HFFc6 (cell line): ENCODE measurements at regions not wholly inside any gene's neighbourhood (a gene's known extent, or its start where the extent isn't known, plus 50 kb on each side); places are given as distances from the start of the nearest gene placed in this dataset.
A peak's percentile ranks its signal among the peaks of the same experiment; 100 is the strongest.

Experiments
- DNase-seq: peaks from one replicate; pipeline ENCODE4 v3.0.0-alpha.2; 2018
- H3K27ac Mint-ChIP-seq: 2 replicates; pipeline ENCODE4 v1.8.0; 2020; ENCODE audit warnings: mild to moderate bottlenecking, mixed read lengths
- H3K27me3 Mint-ChIP-seq: 2 replicates; pipeline ENCODE4 v1.8.0; 2021; ENCODE audit warnings: mild to moderate bottlenecking, moderate library complexity, mixed read lengths; ENCODE audit not compliant: insufficient read depth
- H3K36me3 Mint-ChIP-seq: 2 replicates; pipeline ENCODE4 v1.8.0; 2021; ENCODE audit warnings: low read depth, mixed read lengths
- H3K4me1 Mint-ChIP-seq: 2 replicates; pipeline ENCODE4 v1.8.0; 2020; ENCODE audit warnings: low read depth, mixed read lengths
- H3K4me3 Mint-ChIP-seq: 2 replicates; pipeline ENCODE4 v1.8.0; 2020; ENCODE audit warnings: mild to moderate bottlenecking, moderate library complexity, mixed read lengths
- H3K9me3 Mint-ChIP-seq: 2 replicates; pipeline ENCODE4 v1.8.0; 2020; ENCODE audit warnings: mild to moderate bottlenecking, mixed read lengths
- TF ChIP-seq, protein P1 (sequence below): fragments of 200-600 bp; sonication (generic); IDR thresholded peaks from 2 replicates; pipeline ENCODE4 v1.5.0; 2021; ENCODE audit warnings: antibody characterized with exemption, mild to moderate bottlenecking

DNA sequence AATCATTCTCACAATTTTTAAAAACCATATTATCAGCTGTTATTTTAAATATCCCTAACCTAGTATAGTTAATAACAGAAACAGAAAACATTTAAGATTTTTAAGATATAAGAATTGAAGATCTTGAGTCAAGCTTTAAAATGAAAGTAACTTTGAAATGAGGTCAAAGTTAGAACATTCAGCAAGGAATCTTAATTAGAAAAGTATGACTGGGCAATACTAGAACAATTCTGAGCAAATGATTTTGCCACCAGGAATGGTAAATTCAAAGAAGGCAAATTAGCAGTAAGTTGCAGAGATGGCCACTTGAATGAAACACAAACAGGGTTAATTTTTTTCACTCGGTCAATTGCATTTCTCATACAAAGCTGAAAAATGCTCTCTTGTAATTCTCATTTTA is 117.9 kb downstream of the NXNL2 start:
- TF ChIP-seq, protein P1, sequence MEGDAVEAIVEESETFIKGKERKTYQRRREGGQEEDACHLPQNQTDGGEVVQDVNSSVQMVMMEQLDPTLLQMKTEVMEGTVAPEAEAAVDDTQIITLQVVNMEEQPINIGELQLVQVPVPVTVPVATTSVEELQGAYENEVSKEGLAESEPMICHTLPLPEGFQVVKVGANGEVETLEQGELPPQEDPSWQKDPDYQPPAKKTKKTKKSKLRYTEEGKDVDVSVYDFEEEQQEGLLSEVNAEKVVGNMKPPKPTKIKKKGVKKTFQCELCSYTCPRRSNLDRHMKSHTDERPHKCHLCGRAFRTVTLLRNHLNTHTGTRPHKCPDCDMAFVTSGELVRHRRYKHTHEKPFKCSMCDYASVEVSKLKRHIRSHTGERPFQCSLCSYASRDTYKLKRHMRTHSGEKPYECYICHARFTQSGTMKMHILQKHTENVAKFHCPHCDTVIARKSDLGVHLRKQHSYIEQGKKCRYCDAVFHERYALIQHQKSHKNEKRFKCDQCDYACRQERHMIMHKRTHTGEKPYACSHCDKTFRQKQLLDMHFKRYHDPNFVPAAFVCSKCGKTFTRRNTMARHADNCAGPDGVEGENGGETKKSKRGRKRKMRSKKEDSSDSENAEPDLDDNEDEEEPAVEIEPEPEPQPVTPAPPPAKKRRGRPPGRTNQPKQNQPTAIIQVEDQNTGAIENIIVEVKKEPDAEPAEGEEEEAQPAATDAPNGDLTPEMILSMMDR = no peak
- peak; percentile 11 for DNase-seq
- Mint-ChIP-seq H3K4me3 (peak overlapping the region; percentile 86), H3K9me3 (no peaks in the 10 kb centered on the region), H3K36me3 (no peaks in the 10 kb centered on the region), H3K4me1 (peaks cover 66% of the 10 kb centered on the region), H3K27ac (peak overlapping the region; percentile 94), H3K27me3 (no peaks in the 10 kb centered on the region; the same call in 1 of the 2 replicates)

DNA sequence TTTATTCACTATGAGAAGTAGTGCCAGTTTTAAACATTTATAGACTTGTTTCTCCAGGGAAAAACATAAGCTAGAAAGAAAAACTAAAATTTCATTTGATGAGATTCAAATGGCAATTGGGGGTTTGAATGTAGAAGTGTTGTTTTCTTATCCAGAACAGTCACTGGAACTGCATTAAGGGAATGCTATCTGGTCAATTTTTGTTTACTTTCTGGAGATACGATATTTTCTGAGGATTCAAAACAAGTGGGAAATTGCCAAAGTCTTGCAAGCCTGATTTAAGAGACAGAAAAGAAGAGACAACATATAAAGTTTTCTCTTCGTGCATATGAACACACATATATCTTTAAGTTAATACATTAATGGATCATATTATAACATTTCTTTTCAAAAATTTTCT is 118.4 kb downstream of the NXNL2 start:
- peak overlapping the region; percentile 94 for H3K27ac Mint-ChIP-seq
- no peak for DNase-seq

GRCh38 chr9:88653911-88654310 is 118.9 kb downstream of the NXNL2 start:
- Mint-ChIP-seq H3K9me3 (no peaks in the 10 kb centered on the region), H3K27ac (peak overlapping the region; percentile 94), H3K36me3 (no peaks in the 10 kb centered on the region), H3K4me3 (peak overlapping the region; percentile 86), H3K27me3 (no peaks in the 10 kb centered on the region; the same call in 1 of the 2 replicates), H3K4me1 (peaks cover 77% of the 10 kb centered on the region)
- TF ChIP-seq, protein P1 = no peak
- peak; percentile 38 for DNase-seq

More for the DNA sequence above, 118.4 kb downstream of the NXNL2 start:
- no peaks in the 10 kb centered on the region for H3K27me3 Mint-ChIP-seq
- H3K4me1 Mint-ChIP-seq = peaks cover 72% of the 10 kb centered on the region
- H3K36me3 Mint-ChIP-seq = no peaks in the 10 kb centered on the region
- peak overlapping the region; percentile 86 for H3K4me3 Mint-ChIP-seq
- TF ChIP-seq, protein P1 = no peak
- no peaks in the 10 kb centered on the region for H3K9me3 Mint-ChIP-seq

DNA sequence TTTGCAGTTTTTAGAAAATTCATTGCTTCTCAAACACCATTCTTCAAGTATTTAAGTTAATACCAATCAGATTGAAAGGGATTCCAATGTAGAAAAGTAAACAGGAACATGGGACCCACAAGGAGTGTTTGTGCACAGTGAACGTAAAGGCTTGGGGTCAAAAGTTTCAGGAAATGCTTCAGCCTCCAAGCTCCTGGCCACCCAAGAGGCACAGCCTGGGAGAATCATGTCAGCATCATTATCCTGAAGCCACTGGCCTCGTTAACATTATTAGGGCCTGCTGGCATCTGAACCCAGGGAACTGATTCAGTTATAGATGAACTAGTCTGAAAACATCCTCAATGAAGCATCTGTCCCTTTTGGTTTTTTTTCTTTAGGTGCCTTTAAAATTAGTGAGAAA is 122.9 kb downstream of the NXNL2 start:
- Mint-ChIP-seq H3K27me3 (no peaks in the 10 kb centered on the region; the same call in 1 of the 2 replicates), H3K27ac (peak overlapping the region; percentile 65), H3K9me3 (no peaks in the 10 kb centered on the region), H3K36me3 (no peaks in the 10 kb centered on the region), H3K4me3 (peak overlapping the region; percentile 4; the same call in 1 of the 2 replicates), H3K4me1 (peaks cover 43% of the 10 kb centered on the region)
- DNase-seq = peak; percentile 11
- TF ChIP-seq, protein P1 = no peak

DNA sequence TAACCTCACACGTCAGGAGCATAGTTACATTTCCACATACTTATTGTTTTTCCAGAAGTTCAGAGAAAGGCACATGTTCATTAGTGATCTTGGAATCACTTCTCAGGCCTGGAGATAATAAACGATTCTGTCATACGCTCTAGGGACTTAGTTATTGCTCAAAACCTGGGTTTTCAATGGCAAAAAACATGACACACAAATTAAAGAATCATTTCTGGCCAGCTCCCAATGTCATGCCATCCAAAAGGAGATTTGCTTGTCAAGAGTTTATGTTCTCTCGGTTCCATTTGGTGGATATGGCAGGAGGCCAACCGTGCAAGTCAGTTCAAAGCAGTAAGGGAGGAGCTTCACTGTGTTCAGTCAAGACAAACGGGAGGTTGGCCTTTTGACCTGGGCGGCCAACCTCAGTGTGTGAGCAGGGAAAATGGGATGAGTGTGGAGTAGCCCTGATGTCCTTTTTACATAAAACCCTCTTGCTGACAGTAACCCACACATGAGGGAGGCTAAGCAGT is 123.4 kb downstream of the NXNL2 start:
- Mint-ChIP-seq H3K4me1 (peaks cover 38% of the 10 kb centered on the region), H3K27me3 (no peaks in the 10 kb centered on the region; the same call in 1 of the 2 replicates), H3K27ac (peak overlapping the region; percentile 65), H3K36me3 (no peaks in the 10 kb centered on the region), H3K4me3 (peak overlapping the region; percentile 4; the same call in 1 of the 2 replicates), H3K9me3 (no peaks in the 10 kb centered on the region)
- TF ChIP-seq, protein P1 = no peak
- no peak for DNase-seq
